ENCODE measurements at regions not wholly inside any gene's neighbourhood (a gene's known extent, or its start where the extent isn't known, plus 50 kb on each side); places are given as distances from the start of the nearest gene placed in this dataset.

DNA sequence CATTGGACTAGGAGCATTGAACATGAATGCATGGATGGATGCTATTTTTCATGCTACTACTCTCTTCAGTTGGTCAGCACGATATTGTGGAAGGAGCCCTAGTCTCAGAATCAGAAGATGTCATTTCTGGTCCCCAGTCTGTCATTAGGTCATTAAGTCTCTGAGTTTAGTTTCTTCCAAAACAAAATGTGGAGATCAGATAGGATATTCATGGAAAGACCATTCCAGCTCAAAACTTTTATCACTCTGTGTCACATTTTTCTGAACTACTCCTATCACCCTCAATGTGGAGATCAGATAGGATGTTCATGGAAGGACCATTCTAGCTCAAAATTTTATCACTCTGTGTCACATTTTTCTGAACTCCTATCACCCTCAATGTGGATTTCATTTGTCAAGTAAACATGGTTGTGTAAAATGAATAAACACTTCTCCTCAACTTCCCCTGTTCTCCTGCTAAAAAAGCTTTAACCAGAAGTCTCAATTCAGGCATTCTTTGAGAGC is 296.8 kb downstream of the MRPS30 start:
- POLR2A ChIA-PET: no interaction called here
- Histone ChIP-seq H3K4me3 (replicated peaks in 1 of 3; ENCODE audit: insufficient read depth in 1 of 3, low read depth in 2 of 3, low read length in 3 of 3) (no peak overlapping the region), H3K9ac (ENCODE audit: insufficient read depth, low read depth, low read length) (no peak overlapping the region), H3K4me2 (ENCODE audit: low read depth, low read length) (no peak overlapping the region), H3K4me1 (ENCODE audit: insufficient read depth, low read length) (no peaks in the 10 kb centered on the region), H4K20me1 (ENCODE audit: insufficient read depth, low read length) (no peaks in the 10 kb centered on the region), H3K9me3 (ENCODE audit: low read length) (peaks cover 83% of the 10 kb centered on the region), H3K27me3 (ENCODE audit: control insufficient read depth in 1 of 2, insufficient read depth in 2 of 2, low read length in 2 of 2) (no peaks in the 10 kb centered on the region; a peak in 1 of 5 replicates), H3K36me3 (replicated peaks in 1 of 2; ENCODE audit: control insufficient read depth in 1 of 2, insufficient read depth in 2 of 2, low read length in 2 of 2) (no peaks in the 10 kb centered on the region), H2AFZ (ENCODE audit: low read length) (no peak overlapping the region), H3K27ac (ENCODE audit: extremely low read length, insufficient read depth, low read length) (no peak overlapping the region), H3K79me2 (ENCODE audit: insufficient read depth, low read length) (no peaks in the 10 kb centered on the region)
- intact Hi-C loops (cut with micrococcal nuclease; ENCODE audit: unreplicated experiment) (no loop called here), in situ Hi-C loops (cut with HindIII; ENCODE audit: extremely low pct_ligation_motif_present, low pct_unique_long_range_greater_than_20kb) (no loop called here)
- TF ChIP-seq FLYWCH1 (CRISPR knock-in tag; IDR thresholded peaks at IDR 0.05): no peak
- no peak for TF ChIP-seq RAD51 (IDR thresholded peaks at IDR 0.05; ENCODE audit: borderline replicate concordance)
- no peak for TF ChIP-seq DR1 (CRISPR knock-in tag; IDR thresholded peaks at IDR 0.05)
- TF ChIP-seq ZNF563 (CRISPR knock-in tag; IDR thresholded peaks at IDR 0.05): no peak
- TF ChIP-seq ZNF180 (CRISPR knock-in tag; IDR thresholded peaks at IDR 0.05; ENCODE audit: borderline replicate concordance, low read depth): no peak
- no peak for TF ChIP-seq PHF5A (CRISPR knock-in tag; IDR thresholded peaks at IDR 0.05; ENCODE audit: low read depth, unreplicated experiment)
- no peak for TF ChIP-seq ZNF274 (CRISPR knock-in tag; IDR thresholded peaks at IDR 0.05)
- TF ChIP-seq, protein P1, sequence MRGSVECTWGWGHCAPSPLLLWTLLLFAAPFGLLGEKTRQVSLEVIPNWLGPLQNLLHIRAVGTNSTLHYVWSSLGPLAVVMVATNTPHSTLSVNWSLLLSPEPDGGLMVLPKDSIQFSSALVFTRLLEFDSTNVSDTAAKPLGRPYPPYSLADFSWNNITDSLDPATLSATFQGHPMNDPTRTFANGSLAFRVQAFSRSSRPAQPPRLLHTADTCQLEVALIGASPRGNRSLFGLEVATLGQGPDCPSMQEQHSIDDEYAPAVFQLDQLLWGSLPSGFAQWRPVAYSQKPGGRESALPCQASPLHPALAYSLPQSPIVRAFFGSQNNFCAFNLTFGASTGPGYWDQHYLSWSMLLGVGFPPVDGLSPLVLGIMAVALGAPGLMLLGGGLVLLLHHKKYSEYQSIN (CRISPR knock-in tag; IDR thresholded peaks at IDR 0.05; ENCODE audit: borderline replicate concordance): no peak
- TF ChIP-seq, protein P2, sequence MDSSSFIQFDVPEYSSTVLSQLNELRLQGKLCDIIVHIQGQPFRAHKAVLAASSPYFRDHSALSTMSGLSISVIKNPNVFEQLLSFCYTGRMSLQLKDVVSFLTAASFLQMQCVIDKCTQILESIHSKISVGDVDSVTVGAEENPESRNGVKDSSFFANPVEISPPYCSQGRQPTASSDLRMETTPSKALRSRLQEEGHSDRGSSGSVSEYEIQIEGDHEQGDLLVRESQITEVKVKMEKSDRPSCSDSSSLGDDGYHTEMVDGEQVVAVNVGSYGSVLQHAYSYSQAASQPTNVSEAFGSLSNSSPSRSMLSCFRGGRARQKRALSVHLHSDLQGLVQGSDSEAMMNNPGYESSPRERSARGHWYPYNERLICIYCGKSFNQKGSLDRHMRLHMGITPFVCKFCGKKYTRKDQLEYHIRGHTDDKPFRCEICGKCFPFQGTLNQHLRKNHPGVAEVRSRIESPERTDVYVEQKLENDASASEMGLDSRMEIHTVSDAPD (CRISPR knock-in tag; IDR thresholded peaks at IDR 0.05): no peak
- TF ChIP-seq ZNF556 (CRISPR knock-in tag; IDR thresholded peaks at IDR 0.05; ENCODE audit: borderline replicate concordance): no peak
- no peak for TF ChIP-seq ZNF552 (CRISPR knock-in tag; IDR thresholded peaks at IDR 0.05; ENCODE audit: borderline replicate concordance)
- ATAC-seq (no peak), FAIRE-seq (no peak), DNase-seq (ENCODE audit: low spot score) (no peak)
- CTCF ChIA-PET (ENCODE audit: low intra/inter-chr PET ratio, low total read pairs): no interaction called here
- 0% methylated on average over 1 of the region's 1 CpG for WGBS (ENCODE audit: low lambda C conversion rate)
- BruUV-seq (replicated peaks): no TSS peak
